NCI-H774 (cell line): ENCODE measurements at regions not wholly inside any gene's neighbourhood (a gene's known extent, or its start where the extent isn't known, plus 50 kb on each side); places are given as distances from the start of the nearest gene placed in this dataset.
"Not testable (repeated sequence)": the region's sequence is repeated elsewhere in the genome, so short reads cannot be mapped to it uniquely, and the experiment has no call there.

Source experiments
- DNase-seq: peaks from one replicate; lab custom pipeline; 2025; lab: John Stamatoyannopoulos, UW

DNA sequence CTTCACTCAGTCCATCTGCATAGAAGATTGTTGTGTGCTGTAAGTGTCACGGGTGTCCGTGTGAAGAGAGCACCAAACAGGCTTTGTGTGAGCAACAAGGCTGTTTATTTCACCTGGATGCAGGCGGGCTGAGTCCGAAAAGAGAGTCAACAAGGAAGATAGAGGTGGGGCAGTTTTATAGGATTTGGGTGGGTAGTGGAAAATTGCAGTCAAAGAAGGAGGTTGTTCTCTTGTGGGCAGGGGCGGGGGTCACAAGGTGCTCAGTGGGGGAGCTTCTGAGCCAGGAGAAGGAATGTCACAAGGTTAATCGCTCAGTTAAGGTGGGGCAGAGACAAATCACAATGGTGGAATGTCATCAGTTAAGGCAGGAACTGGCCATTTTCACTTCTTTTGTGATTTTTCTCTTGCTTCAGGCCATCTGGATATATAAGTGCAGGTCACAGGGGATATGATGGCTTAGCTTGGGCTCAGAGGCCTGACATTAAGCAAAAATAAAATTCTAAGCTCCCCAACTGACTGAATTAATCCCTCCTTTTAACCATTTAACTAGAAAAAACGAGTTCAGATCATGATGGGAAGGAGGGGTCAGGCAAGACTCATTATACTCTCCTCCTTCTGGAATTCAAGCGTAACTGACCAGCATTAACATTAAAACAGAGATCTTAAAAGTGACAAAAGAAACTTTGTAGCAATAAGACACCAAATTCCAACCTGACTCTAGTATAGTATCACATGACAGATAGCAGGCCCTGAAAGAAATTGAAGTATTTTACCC, 200.5 kb upstream of the DIPK2B start:
- not testable (repeated sequence) for DNase-seq

DNA sequence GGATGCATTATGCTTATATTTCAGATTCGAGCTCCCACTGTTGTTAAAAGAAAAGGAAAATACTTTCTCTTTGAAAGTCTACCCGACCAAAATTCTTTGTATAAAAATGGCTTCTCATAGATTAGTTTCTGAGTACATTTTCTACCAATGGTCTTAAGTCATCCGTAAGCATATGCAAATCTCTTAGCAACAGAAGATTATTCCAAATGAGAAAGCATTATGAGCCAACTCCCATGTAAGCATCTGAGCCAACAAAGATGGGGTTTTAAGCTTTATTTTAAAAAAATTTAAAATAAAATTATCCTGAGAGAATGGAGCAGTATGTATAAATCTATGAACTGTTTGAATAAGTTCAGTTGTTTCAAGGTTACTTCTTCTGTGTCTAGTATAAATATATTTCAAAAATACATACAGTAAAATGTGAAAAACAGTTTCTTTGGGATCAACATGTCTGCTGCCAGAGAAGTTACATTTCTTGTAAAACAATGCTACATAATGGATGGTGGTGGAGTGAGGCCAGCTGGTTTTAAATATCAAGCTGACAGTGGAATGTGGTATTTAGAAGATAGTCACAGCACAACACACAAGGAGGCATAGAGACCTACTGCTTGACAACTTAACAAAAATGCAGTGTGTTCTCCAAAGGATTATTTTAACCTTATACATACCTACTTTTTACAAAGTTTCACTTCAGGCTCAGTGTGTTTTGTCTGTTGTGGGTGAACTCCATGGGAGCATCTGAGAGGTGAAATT, 199.5 kb upstream of the DIPK2B start:
- no peak for DNase-seq

DNA sequence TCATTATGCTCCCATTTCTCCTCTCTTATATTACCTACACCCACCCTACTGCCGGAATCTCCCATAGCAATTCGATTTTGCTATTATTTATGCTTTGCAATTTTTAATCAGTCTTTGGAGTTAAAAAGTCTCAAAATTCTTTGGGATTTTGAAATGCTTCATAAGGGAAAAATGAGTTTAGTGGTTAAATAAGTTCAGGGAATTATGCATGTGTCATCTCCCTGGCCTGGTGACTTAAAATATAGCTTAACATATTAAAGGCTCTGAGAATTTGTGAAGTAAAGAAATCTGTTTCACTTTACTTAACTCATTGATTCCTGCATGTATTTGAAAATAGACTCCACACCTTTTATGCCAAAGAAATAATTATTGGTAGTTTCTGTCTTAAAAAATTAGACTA, 185.1 kb upstream of the DIPK2B start:
- DNase-seq: no peak

DNA sequence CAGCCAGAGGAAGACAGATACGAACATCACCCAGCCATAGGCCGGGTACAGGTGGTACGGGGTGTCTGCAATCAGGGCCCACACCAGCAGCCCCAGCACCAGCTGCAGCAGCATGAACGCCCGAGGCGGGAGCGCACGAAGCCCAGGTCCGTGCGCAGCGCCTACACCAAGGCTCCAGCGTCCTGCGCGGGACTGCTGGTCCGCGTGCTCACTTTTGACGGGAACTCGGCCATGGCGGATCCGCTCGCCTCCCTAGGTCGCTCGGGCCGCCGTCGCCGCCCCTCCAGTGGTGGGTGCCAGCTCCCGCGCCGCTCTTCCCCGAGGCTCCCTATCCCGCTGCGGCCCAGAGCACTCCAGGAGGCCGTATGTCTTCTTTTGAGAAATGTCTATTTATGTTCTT, 181.2 kb upstream of the DIPK2B start:
- DNase-seq: no peak

DNA sequence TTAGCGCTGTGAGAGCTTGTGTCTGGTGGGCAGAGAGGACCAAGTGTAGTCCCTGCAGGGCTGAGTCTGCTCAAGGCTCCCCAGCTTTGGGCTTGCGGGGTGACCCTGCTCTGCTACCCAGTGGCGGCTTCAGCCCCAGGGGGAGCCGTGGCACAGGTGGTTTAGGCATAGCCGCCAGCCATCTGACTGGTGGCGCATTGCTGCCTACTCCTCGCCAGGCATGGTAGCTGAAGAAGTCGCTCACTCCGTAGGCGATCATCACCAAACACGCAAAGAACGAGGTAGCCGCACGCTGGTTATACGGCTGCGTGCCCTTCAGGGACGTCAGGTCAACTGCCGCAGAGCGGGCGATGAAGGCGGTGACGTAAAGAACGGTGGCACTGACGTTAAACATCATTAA, 180.7 kb upstream of the DIPK2B start:
- no peak for DNase-seq

DNA sequence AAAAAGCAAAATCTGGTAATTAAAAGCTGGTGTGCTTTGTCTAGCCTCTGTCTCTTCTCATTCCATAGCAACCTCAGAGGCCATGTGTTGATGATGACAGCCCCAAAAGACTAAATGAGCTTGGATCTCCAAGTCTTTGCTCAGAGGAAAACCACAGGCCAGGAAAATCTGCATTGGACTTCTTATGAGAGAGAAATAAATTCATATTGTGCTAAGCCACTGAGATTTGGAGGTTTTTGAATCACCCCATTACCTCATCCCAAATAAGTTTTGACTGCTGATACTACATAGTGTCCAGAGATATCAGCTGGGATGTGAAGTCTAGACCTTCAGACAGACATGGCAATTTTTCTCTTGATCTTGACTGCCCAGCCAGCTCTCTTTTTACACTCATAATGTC, 178.6 kb upstream of the DIPK2B start:
- DNase-seq: no peak

DNA sequence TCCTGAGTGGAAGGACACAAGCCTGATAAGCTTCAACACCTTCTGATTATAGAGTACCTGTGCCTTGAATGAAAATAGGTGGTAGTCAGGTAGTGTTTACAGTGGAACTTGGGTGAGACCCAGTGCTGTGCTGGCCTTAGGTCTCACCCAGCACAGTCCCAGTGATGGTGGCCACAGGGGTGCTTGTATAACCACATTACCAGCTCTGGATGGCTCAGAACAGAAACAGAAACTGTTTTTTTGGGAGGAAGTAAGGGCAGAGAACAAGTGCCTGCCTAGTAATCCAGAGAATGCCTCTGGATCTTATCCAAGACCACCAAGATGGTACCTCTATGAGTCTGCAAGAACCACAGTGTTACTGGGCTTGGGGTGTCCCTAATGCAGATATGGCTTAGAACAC, 171.5 kb upstream of the DIPK2B start:
- no peak for DNase-seq

DNA sequence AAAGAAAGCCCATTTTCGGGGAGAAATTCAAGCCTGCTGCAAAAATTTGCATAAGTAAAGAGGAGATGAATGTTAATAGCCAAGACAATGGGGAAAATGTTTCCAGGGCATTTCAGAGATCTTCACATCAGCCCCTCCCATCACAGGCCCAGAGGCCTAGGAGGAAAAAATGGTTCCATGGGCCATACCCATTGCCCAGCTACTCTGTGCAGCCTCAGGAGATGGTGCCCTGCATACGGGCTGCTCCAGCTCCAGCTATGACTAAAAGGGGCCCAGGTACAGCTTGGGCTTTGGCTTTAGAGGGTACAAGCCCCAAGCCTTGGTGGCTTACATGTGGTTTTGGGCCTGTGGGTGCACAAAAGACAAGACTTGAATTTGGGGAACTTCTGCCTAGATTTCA, 168.0 kb upstream of the DIPK2B start:
- no peak for DNase-seq

DNA sequence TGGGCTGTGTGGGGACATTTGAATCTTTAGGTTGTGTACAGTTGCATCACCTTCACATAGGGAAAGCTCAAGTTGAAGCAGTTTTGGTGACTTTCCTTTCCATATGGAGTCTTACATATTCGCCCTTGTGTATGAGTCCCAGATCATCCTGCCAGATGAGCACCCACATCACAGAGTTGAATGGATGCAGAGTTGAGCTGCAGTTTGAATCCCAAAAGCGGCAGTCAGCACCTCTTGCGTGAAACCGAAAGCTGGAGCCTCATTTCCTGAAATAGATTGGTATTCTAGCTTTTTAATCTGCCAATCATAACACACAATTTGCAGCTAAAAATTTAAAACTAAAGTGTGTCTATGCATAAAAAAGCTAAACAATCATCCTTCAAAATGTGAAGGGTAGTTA, 162.9 kb upstream of the DIPK2B start:
- no peak for DNase-seq

DNA sequence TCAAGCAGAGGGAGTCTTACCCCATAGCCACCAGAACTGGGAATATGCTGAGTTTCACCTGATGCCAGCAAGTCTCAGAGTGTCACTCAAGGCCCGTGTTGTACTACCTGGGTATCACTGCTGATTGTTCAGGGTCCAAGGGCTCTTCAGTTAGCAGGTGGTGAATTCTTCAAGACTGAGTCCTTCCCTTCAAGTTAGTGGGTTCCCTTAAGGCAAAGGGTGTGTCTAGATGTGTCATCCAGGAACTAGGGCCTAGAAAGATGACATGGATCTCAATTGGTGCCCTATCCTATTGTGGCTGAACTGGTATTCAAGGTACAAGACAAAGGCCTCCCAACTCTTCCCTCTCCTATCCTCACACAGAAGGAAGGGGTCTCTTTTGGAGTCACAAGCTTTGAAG, 159.9 kb upstream of the DIPK2B start:
- DNase-seq: no peak

DNA sequence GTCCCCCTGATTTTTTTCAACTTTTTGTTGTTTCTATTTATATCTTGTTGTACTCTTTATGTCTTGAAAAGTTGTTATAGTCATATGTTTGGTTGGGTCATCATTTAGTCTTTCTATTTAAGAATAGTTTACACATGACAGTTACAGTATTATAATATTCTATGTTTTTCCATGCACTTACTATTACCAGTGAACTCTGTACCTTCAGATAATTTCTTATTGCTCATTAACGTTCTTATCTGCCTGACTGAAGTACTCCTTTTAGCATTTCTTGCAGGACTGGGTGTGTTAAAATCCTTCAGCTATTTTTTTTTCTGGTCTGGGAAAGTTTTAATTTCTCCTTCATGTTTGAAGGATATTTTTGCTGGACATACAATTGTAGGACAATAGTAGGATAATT, 157.7 kb upstream of the DIPK2B start:
- DNase-seq: no peak

DNA sequence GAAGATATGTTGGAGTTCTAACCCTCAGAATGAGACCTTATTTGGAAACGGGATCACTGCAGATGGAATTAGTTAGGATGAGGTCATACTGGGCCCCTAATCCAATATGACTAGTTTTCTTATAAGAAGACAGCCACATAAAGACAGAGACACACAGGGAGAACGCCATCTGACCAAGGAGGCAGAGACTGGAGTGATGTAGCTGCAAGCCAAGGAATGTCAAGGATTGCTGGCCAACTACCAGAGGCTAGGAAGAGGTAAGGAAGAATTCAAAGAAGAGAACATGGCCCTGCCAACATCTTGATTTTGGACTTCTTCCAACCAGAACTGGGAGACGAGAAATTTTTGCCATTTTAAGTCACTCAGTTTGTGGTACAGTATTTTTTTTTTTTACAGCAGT, 152.8 kb upstream of the DIPK2B start:
- DNase-seq: no peak

DNA sequence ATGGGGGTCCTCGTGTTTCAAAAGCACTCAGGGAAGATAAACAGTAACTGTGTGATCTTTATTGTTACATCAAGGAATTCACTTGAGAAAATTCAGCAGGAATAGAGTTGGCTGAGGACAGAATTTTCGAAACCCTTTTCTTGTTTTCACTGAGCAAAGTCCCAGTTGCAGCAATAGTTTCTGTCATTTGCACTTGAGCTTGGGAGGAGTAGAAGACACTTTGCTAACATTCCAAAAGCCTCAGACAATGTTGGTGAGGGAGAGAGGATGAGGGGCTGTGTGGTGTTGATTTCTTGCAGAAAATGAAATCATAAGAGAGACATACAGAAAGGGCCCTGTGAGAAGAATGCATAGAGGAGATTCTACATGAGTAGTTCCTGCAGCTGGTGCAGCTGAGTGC, 151.9 kb upstream of the DIPK2B start:
- DNase-seq: no peak

DNA sequence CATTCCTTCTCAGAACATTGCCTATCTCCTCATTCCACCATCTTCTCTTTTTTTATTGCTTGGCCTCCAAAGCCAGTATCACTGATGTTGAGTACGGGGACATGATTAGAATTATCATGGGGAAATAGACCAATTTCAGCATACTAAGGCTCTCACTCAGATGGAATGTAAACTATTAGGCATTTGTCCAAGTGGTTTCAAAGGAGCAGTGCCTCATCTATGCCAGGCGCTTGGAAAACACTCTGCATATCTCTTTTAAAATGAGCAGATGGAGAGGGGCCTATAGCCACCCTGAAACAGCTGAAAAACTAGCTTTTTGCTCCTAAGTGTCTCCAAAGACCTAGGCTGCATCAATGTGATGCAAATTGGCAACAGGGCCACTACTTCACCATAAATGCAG, 150.8 kb upstream of the DIPK2B start:
- DNase-seq: no peak

DNA sequence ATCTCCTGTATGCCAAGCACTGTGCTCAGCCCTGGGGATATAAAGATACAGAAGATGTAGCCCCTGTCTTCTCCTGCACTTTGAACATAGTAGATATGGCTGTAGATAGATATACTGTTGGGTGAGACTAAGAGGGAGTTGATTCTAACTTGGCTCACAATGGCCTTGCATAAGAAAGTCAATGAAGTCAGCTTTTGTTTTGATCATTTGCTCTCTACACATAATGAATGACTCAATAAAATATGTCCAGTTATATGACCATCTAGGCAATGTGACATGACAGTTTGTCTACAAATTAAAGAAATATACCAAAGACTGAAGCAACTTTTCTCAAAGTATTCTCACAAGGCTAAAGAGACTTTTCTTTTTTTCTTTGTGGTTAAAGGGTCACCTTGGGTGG, 147.6 kb upstream of the DIPK2B start:
- DNase-seq: no peak

DNA sequence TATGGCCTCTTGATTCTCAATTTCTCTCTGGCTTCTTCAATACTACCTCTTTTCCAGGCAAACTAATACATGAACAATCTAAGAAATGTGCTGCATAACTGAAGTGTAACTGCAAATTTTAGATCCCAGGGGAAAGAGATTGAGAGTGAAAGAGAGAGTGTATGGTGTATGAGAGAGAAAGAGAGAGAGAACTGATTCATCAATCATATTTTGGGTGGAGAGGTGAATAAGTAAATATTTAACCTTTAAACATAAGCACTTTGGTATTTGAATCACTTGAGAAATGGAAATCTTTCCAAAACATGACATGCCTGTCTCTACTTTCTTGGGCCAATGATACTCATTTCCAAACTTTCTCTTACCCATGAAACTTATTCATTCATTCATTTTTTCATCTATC, 147.2 kb upstream of the DIPK2B start:
- DNase-seq: no peak

DNA sequence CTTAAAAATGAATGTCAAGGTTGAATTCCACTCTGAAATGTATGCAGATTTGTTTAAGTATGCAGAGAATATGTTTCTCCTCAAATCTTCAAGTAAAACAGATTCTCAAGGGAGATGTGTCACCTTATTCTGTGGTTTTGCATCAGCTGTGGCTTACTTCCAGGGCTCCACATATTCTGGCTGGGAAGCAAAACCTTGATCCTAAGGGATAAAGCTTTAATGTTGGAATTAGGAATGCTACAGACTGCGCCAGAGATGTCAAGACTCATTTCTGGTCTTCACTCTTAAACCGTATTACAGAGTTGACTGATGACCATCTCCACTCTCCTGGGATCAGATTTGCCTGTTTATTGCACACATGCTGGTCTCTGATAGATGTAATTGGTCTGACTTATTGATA, 143.9 kb upstream of the DIPK2B start:
- DNase-seq: no peak

DNA sequence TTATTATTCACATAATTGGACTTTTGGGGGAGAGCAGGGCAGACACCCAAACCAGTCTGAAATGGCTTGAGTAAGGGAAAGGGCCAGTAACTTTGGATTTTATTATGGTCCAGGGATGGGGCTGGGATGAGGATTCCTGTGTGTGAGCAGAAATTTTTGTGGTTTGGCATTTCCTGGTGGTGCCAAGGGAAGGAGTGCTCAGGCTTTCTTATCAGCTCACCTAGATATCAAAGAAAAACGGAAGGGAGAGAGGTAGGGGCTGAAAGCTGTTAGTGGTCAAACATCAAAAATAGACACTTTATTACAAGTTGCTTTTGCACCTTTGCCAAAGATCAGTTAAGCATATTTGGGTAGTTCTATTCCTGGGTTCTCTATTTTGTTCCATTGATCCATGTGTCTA, 128.5 kb upstream of the DIPK2B start:
- no peak for DNase-seq

DNA sequence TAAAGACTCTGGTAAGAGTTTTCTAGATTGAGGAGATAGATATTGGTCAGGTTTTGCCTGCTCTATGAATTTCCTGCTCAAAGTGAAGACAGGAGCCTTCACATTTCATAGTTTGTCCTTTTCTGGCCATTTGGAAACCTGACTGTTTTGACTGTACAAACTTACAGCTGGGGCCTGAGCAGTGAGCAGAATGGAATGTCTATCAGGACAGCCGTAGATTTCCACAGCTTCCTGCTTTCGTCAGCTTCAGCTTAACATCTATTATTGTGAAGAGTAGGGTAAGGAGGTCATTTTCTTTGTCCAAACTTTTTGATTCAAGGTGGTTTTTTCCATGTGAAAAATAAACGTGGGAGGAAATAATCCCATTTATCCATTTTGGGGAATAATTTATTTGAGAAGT, 124.3 kb upstream of the DIPK2B start:
- no peak for DNase-seq

DNA sequence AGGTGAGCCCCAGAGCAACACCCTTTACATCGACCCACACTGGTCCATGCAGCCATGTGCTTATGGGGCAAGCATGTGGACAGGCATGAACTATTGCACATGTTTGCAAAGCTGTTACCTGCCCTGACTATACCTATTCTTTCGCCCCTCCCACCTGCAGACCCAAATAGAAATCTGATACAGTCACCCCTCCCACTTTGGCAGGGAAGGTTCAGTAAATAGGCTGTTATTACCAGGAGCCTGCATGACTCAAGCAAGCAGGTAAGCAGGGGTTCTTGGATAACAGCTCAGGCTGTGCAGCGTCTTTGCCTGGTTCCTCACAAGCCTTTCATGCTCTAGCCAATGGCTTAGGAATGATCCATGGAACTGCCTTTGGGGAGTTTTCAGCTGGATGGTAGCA, 122.7 kb upstream of the DIPK2B start:
- DNase-seq: no peak

DNA sequence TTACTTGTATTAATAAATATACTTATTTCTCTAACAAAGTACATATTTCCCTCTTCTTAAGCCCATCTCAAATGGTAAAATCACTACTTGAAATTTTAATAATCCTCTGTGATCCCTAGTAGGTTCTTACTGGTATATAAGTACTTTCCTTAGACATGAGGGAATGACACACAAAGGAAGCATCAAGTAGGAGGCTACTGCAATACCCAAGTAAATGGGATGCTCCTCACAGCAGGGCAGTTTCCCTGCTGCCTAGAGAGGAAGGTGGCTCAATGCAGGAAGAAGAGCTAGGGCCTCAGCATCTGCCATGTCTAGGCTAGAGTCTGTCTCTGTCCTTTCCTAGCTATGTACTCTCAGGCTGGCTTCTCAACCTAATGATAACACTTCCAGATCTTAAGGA, 122.1 kb upstream of the DIPK2B start:
- DNase-seq: no peak

DNA sequence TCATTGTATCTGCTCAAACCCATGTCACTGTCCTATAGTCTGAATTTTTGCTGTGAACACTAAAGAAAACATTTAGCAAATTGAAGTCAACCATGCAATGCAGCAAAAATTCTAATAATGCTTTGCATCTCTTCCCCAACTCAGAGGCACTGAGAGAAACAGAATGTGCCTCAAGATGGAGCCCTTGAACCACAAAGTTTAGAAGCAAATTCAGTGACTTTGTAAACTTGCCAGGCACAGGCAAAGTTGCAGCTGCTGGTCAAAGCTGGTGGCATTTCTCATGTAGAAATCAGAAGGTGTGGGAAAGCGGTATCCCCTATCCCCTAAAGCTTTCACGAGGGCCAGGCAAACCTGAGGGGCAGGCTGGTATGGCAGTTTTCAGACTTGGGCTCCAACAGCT, 121.7 kb upstream of the DIPK2B start:
- no peak for DNase-seq

DNA sequence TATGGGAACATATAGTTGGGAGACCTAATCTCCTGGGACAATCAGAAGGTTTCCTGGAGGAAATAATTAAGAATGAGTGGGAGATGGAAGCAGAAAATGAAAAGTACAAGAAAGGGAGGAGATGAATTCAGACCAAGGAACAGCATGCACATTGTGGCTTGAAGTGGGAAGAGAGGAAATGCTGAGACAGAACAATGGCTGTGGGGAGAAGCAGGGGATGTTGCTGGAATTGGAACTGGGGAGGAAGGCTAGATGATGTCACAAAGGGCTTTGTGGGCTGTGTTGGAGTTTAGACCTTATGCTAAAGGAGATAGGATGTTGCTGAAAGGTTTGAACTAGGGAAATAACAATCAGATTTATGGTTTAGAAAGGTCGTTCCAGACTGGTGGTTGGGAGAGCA, 119.5 kb upstream of the DIPK2B start:
- DNase-seq: no peak

DNA sequence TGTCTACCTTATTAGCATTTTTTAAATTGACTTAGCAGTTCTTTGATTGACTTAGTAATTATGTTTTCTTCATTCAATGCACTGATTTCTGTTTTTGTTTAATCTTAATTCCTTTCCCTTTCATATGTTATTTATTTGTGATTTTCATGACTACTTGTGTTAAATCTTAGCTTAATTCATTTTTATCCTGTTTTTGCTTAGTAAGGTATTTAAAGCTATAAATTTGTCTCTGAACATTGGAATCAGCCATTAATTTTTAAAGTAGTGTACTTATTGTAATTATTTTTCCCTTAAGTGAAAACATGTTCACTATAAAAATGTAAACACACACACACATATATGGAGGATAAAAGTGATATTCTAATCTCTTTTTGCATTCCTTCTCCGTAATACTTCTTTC, 109.1 kb upstream of the DIPK2B start:
- DNase-seq: no peak
